RCC 7860 (cell line): ENCODE measurements at regions not wholly inside any gene's neighbourhood (a gene's known extent, or its start where the extent isn't known, plus 50 kb on each side); places are given as distances from the start of the nearest gene placed in this dataset.
"Not testable (repeated sequence)": the region's sequence is repeated elsewhere in the genome, so short reads cannot be mapped to it uniquely, and the experiment has no call there.

ENCODE experiments used
- DNase-seq: peaks from one replicate; pipeline ENCODE4 v3.0.0-alpha.2; 2015; ENCODE audit warnings: low spot score
- FAIRE-seq: peaks from 2 replicates; lab custom pipeline; 2012; peaks lifted over from hg19 to GRCh38; lab: Jason Lieb, UNC

DNA sequence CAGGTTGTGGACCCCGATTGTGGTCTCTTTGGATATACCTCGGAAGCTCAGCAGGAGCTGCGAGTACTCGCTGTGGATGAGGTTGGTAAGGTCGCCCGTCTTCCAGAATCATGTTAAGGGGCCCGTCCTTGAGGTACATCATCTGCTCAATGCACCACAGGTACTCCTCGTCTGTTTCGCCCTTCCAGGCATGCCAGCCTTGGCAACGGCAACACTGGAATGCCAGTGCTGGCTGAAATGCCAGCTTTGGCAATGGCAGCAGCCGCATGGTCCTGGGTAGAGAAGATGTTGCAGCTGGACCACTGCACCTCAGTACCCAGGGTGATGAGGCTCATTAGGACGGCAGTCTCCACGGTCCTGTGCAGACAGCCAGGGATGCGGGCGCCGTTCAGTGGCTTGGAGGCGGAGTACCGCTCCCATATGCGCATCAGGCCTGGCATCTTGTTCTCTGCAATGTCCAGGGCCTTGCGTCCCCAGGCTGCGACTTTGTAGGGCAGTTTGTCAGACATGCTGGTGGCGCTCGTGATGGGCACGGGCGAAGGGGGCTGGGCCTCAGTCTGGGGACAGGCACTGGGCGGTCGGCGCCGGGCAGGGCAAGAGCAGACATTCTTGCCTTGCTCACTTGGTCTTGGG, 122.2 kb upstream of the NXPH2 start:
- FAIRE-seq (no peak), DNase-seq (no peak)

DNA sequence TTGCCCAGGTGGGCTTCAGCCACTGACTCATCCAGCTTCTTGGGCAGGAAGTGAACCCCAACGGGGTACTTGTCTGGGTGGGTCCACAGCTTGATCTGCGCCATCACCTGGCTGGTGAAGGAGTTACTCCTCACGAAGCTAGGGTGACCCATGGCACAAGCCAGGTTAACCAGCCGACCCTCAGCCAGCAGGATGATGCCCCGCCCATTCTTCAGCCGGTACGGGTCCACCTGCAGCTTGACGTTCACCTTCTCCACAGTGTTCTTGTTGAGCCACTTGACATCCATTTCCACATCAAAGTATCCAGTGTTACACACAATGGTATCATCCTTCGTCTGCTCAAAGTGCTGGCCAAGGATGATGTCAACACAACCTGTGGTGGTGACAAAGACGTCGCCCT, 121.3 kb upstream of the NXPH2 start:
- DNase-seq (no peak), FAIRE-seq (no peak)

DNA sequence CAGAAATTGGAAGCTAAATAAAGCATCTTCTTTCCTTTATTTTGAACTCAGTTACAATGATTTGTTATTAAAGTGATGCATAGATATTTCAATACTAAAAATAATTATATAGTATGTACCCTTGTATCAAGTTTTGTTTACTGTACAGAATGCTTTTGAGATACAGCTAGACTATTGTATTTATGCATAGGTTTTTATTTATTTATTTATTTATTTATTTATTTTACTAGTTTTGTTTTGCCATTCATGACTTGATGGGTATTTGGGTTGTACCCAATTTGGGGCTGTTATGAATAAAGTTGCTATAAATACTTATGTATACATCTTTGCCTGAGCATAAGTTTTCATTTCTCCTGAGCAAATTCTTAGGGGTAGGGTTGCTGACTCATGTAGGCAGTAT, 118.7 kb upstream of the NXPH2 start:
- DNase-seq (no peak), FAIRE-seq (no peak)

DNA sequence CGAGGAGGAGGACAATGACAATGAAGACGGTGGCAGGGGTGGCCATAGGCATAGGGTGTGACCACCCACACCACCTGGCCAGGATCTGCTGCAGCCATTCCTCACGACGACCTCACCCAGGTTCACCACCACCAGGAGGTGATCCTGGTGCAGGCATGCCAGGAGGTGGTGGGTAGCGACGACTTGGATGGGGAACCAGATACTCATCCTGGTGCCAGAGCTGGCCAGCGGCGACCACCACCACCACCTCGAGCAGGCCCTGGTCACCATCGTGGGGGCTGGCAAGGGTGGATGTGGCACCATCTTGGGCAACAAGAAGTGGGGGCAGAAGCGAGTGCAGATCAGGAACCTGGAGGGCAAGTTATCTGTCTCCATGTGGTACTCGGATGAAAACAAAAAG, 117.1 kb upstream of the NXPH2 start:
- FAIRE-seq (no peak), DNase-seq (no peak)

DNA sequence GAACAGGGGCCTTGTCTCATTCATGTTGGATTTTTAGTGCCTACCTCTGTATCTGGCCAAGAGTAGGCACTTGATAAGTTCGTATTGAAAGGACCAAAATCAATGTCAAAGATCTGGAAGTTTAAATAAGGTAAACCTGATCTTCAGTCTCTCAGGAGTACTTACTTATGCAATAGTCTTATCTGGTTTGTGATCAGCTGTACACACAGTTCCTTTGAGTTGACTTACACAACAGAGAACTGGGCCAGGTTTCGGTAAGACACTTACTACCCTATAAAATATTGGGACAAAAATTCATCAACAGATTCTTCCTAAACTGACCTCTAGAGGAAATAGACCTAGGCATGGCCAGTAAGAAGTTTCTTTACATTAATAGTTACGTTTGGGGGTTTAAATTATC, 113.6 kb upstream of the NXPH2 start:
- DNase-seq (no peak), FAIRE-seq (no peak)

DNA sequence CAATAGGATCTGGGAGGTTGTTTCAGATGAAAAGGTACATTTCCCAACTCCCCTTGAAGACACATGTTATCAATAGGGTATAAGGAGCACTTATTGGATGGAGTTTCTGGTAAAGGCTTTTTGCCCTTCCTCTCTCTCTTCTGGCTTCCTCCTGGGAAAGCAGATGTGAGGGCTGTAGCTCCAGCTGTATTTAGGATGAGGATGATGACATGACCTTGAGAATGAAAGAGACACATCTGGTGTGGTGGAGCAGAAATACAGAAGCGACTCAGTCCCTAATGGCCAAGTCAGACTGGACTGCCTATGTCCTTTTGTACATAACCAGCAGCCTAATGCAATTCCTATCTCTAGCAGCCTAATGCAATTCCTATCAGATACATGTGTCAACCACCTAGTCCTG, 100.9 kb upstream of the NXPH2 start:
- DNase-seq (no peak), FAIRE-seq (no peak)

GRCh38 chr2:138879931-138880330, 99.7 kb upstream of the NXPH2 start:
- no peak for FAIRE-seq
- no peak for DNase-seq

DNA sequence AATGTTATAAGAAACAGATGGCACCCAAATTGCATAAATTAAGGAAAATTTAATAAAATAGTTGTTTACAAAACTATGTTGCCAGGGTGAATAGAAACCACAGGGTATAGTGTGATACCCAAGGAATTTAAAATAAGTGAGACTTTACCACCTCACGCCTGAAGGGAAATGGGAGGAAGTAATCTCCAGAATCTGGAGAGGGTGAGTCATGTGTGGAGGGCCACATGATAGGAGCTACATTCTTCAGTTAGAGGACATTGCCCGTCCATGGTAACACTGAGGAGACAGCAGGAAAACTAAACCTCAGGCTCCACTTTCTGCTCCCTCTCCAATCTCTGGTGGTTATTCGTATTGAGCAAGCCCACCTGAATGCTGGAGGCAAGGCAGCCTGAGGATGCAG, 97.2 kb upstream of the NXPH2 start:
- peak; percentile 11 for DNase-seq
- no peak for FAIRE-seq

DNA sequence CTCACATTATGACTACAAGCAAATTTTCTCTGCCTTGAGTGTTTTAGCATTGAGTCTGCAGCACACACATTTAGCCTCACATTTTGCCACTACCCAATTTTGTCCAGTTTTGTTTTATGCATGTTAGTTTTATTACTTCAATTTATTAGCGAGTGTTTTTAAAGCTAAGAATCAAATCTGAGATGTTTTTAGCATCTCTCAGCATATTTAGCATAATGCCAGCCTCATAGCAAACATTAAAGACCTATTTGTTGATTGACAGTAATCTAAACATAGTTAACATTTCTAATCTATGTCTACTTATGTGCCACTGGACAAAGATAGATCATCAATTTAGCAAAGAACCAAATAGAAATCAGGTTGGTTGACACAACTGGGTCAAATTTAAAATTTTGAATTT, 94.1 kb upstream of the NXPH2 start:
- FAIRE-seq (no peak), DNase-seq (no peak)

- not testable (repeated sequence) for DNase-seq, FAIRE-seq
Observed at GRCh38 chr2:138872116-138872515, 91.9 kb upstream of the NXPH2 start.

GRCh38 chr2:138871312-138871711, 91.1 kb upstream of the NXPH2 start:
- FAIRE-seq: no peak
- DNase-seq: no peak

GRCh38 chr2:138867341-138867740, 87.2 kb upstream of the NXPH2 start:
- FAIRE-seq: no peak

GRCh38 chr2:138866797-138867196, 86.6 kb upstream of the NXPH2 start:
- DNase-seq (no peak), FAIRE-seq (no peak)

More at GRCh38 chr2:138867341-138867740, 87.2 kb upstream of the NXPH2 start:
- DNase-seq: no peak

- DNase-seq (no peak), FAIRE-seq (no peak)
Observed at GRCh38 chr2:138853761-138854160, 73.6 kb upstream of the NXPH2 start.

GRCh38 chr2:138853296-138853695, 73.1 kb upstream of the NXPH2 start:
- FAIRE-seq: no peak
- DNase-seq: no peak

DNA sequence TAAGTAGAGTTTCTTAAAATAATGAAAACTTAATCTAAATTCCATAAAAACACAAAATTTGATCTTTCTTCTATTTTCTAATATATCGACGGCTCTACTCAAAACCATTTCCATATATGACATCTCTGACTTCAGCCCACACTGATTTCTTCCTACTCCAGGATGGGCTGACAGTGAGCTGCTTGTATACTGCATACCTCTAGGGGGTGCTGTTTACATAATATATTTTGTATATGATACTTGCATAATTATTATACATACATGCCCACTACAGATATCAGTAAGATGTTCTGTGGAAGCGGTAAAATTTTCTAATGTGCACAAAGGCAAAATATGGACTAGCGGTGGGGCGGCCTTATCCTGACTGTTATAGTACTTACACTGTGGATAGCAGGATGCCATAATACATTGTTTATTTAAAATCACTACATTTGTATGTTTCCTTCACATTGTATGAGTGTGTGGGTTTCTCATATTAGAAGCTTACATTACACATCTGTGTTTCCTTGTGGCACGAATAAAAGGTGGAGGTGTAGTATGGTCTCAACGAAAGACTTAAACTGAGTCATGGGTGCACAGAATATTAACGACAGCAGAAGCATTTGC, 66.1 kb upstream of the NXPH2 start:
- FAIRE-seq: peak; percentile 72
- peak; percentile 44 for DNase-seq

- DNase-seq: no peak
- no peak for FAIRE-seq
Observed at GRCh38 chr2:138842341-138842740, 62.2 kb upstream of the NXPH2 start.

GRCh38 chr2:138841459-138841858, 61.3 kb upstream of the NXPH2 start:
- FAIRE-seq (no peak), DNase-seq (no peak)

DNA sequence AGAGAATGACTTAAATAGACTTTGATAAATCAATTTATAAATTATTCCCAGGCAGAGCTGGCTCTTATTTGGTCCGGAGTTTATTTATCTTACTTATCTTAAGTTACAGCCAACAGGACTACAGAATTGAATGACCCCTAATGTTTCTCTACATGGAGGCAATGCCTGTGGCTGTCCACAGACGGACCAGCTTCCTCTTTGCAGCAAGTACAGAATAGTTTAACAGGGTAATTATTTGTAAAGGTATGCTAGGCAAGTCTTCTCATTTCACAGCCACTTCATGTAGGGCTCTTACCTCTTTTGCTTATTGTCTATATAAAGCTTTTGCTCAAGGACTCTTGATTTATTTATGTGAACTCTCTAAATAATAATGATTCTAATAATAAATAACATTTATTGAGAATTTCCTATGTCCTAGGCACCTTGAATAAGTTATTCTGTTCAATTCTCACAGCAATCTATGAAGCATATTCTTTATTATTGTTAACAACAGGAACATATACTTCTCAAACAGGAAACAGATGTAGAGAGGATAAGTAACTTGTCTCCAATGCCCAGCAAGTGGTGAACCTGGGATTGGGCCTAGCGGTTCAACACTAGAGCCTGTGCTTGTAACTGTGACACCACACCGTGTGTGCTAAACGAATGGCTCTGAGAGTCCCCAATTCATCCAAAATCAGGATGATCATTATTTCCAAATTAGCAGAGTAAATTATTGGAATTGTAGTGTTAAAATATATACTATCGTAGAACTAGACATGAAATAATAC, 58.8 kb upstream of the NXPH2 start:
- FAIRE-seq: no peak

GRCh38 chr2:138831691-138832090, 51.5 kb upstream of the NXPH2 start:
- FAIRE-seq (no peak), DNase-seq (no peak)

More for the DNA sequence above, 58.8 kb upstream of the NXPH2 start:
- no peak for DNase-seq

DNA sequence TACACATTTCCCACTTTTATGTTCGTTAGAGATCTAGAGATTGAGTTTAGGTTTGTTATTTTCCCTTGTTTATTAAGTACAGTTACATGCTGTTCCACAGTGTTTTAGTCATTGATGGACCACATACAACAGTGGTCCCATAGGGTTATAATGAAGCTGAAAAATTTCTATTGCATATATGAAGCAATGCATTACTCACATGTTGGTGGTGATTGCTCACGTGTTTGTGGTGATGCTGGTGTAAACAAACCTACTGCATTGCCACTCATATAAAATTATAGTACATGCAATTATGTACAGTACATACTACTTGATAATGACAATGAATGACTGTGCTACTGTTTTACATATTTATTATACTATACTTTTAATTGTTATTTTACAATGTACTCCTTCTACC, 51.0 kb upstream of the NXPH2 start:
- FAIRE-seq: no peak

DNA sequence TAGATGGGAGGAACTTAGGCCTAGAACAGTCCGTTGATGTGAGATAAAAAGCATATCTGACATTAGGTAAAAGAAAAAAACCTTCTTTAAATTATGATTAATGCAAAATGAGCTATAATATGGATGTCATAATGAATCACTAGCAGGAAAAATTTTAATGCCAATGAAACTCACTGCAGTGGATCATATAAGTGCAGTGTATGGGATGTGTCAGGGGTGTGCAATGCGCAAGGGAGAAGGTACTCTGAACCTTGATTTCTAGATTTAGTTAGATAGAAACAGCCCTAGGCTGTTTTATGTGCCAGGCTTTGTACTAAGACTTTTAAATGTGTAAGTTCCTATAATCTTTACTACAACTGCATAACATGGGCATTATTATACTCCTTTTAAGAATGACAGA, 50.4 kb upstream of the NXPH2 start:
- DNase-seq (no peak), FAIRE-seq (no peak)

More for the DNA sequence above, 51.0 kb upstream of the NXPH2 start:
- DNase-seq: no peak
